ENCODE measurements at regions not wholly inside any gene's neighbourhood (a gene's known extent, or its start where the extent isn't known, plus 50 kb on each side); places are given as distances from the start of the nearest gene placed in this dataset.

GRCh38 chr6:144854654-144855053 lies 569.5 kb downstream of the UTRN start:
- H3K27me3 ChIP-seq = no peaks in the 10 kb centered on the region
- DNase-seq = no peak
- TF ChIP-seq POLR2A (IDR thresholded peaks at IDR 0.05) (no peak), CTCF (IDR thresholded peaks at IDR 0.05) (no peak)
- no peaks in the 10 kb centered on the region for H3K4me1 ChIP-seq
- no peak overlapping the region for H3K27ac ChIP-seq
- H3K36me3 ChIP-seq = no peaks in the 10 kb centered on the region
- intact Hi-C loops (cut with DNase I; ENCODE audit: low total_unique reads) = no loop called here
- no peaks in the 10 kb centered on the region for H3K9me3 ChIP-seq
- no peak overlapping the region for H3K4me3 ChIP-seq

GRCh38 chr6:144855375-144855774 lies 570.2 kb downstream of the UTRN start:
- intact Hi-C loops (cut with DNase I; ENCODE audit: low total_unique reads) = no loop called here
- H3K9me3 ChIP-seq = no peaks in the 10 kb centered on the region
- no peaks in the 10 kb centered on the region for H3K36me3 ChIP-seq
- H3K4me1 ChIP-seq = no peaks in the 10 kb centered on the region
- H3K4me3 ChIP-seq = no peak overlapping the region
- DNase-seq = no peak
- no peaks in the 10 kb centered on the region for H3K27me3 ChIP-seq
- no peak overlapping the region for H3K27ac ChIP-seq
- TF ChIP-seq CTCF (IDR thresholded peaks at IDR 0.05) (no peak), POLR2A (IDR thresholded peaks at IDR 0.05) (no peak)

GRCh38 chr6:144855812-144856531 lies 570.8 kb downstream of the UTRN start:
- Histone ChIP-seq H3K9me3 (no peaks in the 10 kb centered on the region), H3K4me1 (no peaks in the 10 kb centered on the region), H3K27ac (no peak overlapping the region), H3K27me3 (no peaks in the 10 kb centered on the region), H3K36me3 (no peaks in the 10 kb centered on the region), H3K4me3 (no peak overlapping the region)
- no peak for TF ChIP-seq POLR2A (IDR thresholded peaks at IDR 0.05)
- intact Hi-C loops (cut with DNase I; ENCODE audit: low total_unique reads) = no loop called here
- no peak for DNase-seq

DNA sequence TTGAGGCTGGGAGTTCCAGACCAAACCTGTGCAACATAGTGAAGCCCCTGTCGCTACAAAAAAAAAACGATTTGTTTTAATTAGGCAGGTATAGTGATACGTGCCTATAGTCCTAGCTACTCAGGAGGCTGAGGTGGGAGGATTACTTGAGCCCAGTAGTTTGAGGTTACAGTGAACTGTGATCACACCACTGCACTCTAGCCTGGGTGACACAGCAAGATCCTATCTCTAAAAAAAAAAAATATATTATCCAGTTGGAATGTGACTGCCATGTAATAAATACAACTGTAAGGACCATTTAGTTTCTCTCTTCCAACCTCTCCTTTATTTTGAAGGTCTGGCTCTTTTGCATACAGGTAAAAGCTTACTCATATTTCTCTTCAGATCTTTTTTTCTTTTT lies 571.5 kb downstream of the UTRN start:
- TF ChIP-seq CTCF (IDR thresholded peaks at IDR 0.05) (no peak), POLR2A (IDR thresholded peaks at IDR 0.05) (no peak)
- intact Hi-C loops (cut with DNase I; ENCODE audit: low total_unique reads) = no loop called here
- no peak for DNase-seq
- Histone ChIP-seq H3K27me3 (no peaks in the 10 kb centered on the region), H3K27ac (no peak overlapping the region), H3K4me3 (no peak overlapping the region), H3K4me1 (no peaks in the 10 kb centered on the region), H3K36me3 (no peaks in the 10 kb centered on the region), H3K9me3 (no peaks in the 10 kb centered on the region)

- no peak for DNase-seq
- TF ChIP-seq POLR2A (IDR thresholded peaks at IDR 0.05) (no peak), CTCF (IDR thresholded peaks at IDR 0.05) (no peak)
- Histone ChIP-seq H3K9me3 (no peaks in the 10 kb centered on the region), H3K27me3 (no peaks in the 10 kb centered on the region), H3K4me1 (no peaks in the 10 kb centered on the region), H3K36me3 (no peaks in the 10 kb centered on the region), H3K4me3 (no peak overlapping the region), H3K27ac (no peak overlapping the region)
- intact Hi-C loops (cut with DNase I; ENCODE audit: low total_unique reads) = no loop called here
These were observed 572.0 kb downstream of the UTRN start for GRCh38 chr6:144857086-144857485.

DNA sequence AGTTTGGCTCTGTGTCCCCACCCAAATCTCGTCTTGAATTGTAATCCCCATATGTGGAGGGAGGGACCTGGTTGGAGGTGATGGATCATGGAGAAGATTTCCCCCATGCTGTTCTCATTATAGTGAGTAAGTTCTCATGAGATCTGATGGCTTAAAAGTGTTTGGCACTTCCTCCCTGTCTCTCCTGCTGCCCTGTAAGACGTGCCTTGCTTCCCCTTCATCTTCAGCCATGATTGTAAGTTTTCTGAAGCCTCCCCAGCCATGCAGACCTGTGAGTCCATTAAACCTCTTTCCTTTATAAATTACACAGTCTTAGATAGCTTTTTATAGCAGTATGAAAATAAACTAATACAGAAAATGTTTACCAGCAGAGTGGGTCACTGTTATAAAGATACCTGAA lies 577.6 kb downstream of the UTRN start:
- H3K27me3 ChIP-seq = no peaks in the 10 kb centered on the region
- H3K36me3 ChIP-seq = no peaks in the 10 kb centered on the region
- H3K27ac ChIP-seq = no peak overlapping the region
- no peak for DNase-seq
- H3K4me1 ChIP-seq = no peaks in the 10 kb centered on the region
- intact Hi-C loops (cut with DNase I; ENCODE audit: low total_unique reads) = no loop called here
- no peaks in the 10 kb centered on the region for H3K9me3 ChIP-seq
- H3K4me3 ChIP-seq = no peak overlapping the region
- TF ChIP-seq POLR2A (IDR thresholded peaks at IDR 0.05) = no peak
- TF ChIP-seq CTCF (IDR thresholded peaks at IDR 0.05) = no peak
